Right renal pelvis (tissue), 4 donors: ENCODE measurements at regions not wholly inside any gene's neighbourhood (a gene's known extent, or its start where the extent isn't known, plus 50 kb on each side); places are given as distances from the start of the nearest gene placed in this dataset.
"Not testable (repeated sequence)": the region's sequence is repeated elsewhere in the genome, so short reads cannot be mapped to it uniquely, and the experiment has no call there.

Experiments
- DNase-seq, 4 donors: peaks; one replicate each; pipeline ENCODE4 v3.0.0-alpha.2; 2013; ENCODE audit warnings: low read depth in 4 of 4, low spot score in 3 of 4, missing footprints in 1 of 4

GRCh38 chr20:57787151-57787989 lies 77.6 kb upstream of the PMEPA1 start:
- DNase-seq = no peak

GRCh38 chr20:57786304-57786932 lies 76.6 kb upstream of the PMEPA1 start:
- DNase-seq = no peak

GRCh38 chr20:57785720-57786119 lies 75.9 kb upstream of the PMEPA1 start:
- no peak for DNase-seq

- no peak for DNase-seq
Observed at GRCh38 chr20:57785061-57785460, 75.2 kb upstream of the PMEPA1 start.

GRCh38 chr20:57783956-57784837 lies 74.4 kb upstream of the PMEPA1 start:
- no peak for DNase-seq

- DNase-seq = no peak
Observed at GRCh38 chr20:57783196-57783595, 73.4 kb upstream of the PMEPA1 start.

GRCh38 chr20:57782631-57783041 lies 72.8 kb upstream of the PMEPA1 start:
- no peak for DNase-seq

GRCh38 chr20:57781901-57782300 lies 72.1 kb upstream of the PMEPA1 start:
- DNase-seq = no peak

GRCh38 chr20:57780906-57781305 lies 71.1 kb upstream of the PMEPA1 start:
- DNase-seq = no peak

GRCh38 chr20:57780398-57780797 lies 70.6 kb upstream of the PMEPA1 start:
- DNase-seq = no peak

- DNase-seq = no peak
Observed at GRCh38 chr20:57779401-57780003, 69.7 kb upstream of the PMEPA1 start.

- DNase-seq = no peak
Observed at GRCh38 chr20:57777911-57778310, 68.1 kb upstream of the PMEPA1 start.

GRCh38 chr20:57774951-57775350 lies 65.1 kb upstream of the PMEPA1 start:
- DNase-seq = no peak

- DNase-seq = no peak
Observed at GRCh38 chr20:57774111-57774880, 64.5 kb upstream of the PMEPA1 start.

- DNase-seq = no peak
Observed at GRCh38 chr20:57773059-57773815, 63.4 kb upstream of the PMEPA1 start.

- no peak for DNase-seq
Observed at GRCh38 chr20:57772349-57772964, 62.6 kb upstream of the PMEPA1 start.

- no peak for DNase-seq
Observed at GRCh38 chr20:57770852-57771720, 61.3 kb upstream of the PMEPA1 start.

GRCh38 chr20:57770401-57770800 lies 60.6 kb upstream of the PMEPA1 start:
- not testable (repeated sequence) for DNase-seq
